ACC112 (cell line): ENCODE measurements at regions not wholly inside any gene's neighbourhood (a gene's known extent, or its start where the extent isn't known, plus 50 kb on each side); places are given as distances from the start of the nearest gene placed in this dataset.
"Not testable (repeated sequence)": the region's sequence is repeated elsewhere in the genome, so short reads cannot be mapped to it uniquely, and the experiment has no call there.

Experiments used
- H2AFZ ChIP-seq: fragments of 200-600 bp; sonication (generic); one replicate; pipeline ENCODE4 v1.6.0; 2017; ENCODE audit warnings: antibody characterized with exemption, low read length; ENCODE audit not compliant: unreplicated experiment
- H3K27ac ChIP-seq: fragments of 200-600 bp; sonication (generic); 2 replicates; pipeline ENCODE4 v1.5.1; 2014; ENCODE audit warnings: low read depth, mild to moderate bottlenecking, antibody characterized with exemption, low read length, moderate library complexity
- H3K27me3 ChIP-seq: fragments of 200-600 bp; sonication (generic); 2 replicates; pipeline ENCODE4 v1.6.1; 2014; ENCODE audit warnings: mild to moderate bottlenecking, antibody characterized with exemption, low read length, moderate library complexity, mixed read lengths; ENCODE audit not compliant: insufficient read depth
- H3K36me3 ChIP-seq: fragments of 200-600 bp; sonication (generic); 2 replicates; pipeline ENCODE4 v1.6.1; 2016; ENCODE audit warnings: mild to moderate bottlenecking, antibody characterized with exemption, low read length, moderate library complexity, mixed read lengths; ENCODE audit not compliant: insufficient read depth
- H3K4me1 ChIP-seq: fragments of 200-600 bp; sonication (generic); one replicate; pipeline ENCODE4 v1.6.1; 2016; ENCODE audit warnings: low read length, mixed read lengths; ENCODE audit not compliant: insufficient read depth, unreplicated experiment, control insufficient read depth
- H3K4me3 ChIP-seq: fragments of 200-600 bp; sonication (generic); 2 replicates; pipeline ENCODE4 v1.5.1; 2014; ENCODE audit warnings: mild to moderate bottlenecking, low read depth, low read length
- H3K79me2 ChIP-seq: fragments of 200-600 bp; sonication (generic); one replicate; pipeline ENCODE4 v1.6.0; 2016; ENCODE audit warnings: low read length; ENCODE audit not compliant: control insufficient read depth, unreplicated experiment, insufficient read depth

GRCh38 chr9:85452841-85453240 lies 288.9 kb downstream of the AGTPBP1 start:
- Histone ChIP-seq H3K79me2 (no peaks in the 10 kb centered on the region), H3K36me3 (no peaks in the 10 kb centered on the region), H2AFZ (no peak overlapping the region), H3K4me3 (no peak overlapping the region), H3K27me3 (no peaks in the 10 kb centered on the region), H3K27ac (no peak overlapping the region), H3K4me1 (no peaks in the 10 kb centered on the region)

GRCh38 chr9:85451680-85452079 lies 290.1 kb downstream of the AGTPBP1 start:
- no peak overlapping the region for H3K27ac ChIP-seq
- no peak overlapping the region for H3K4me3 ChIP-seq
- H3K4me1 ChIP-seq, result no peaks in the 10 kb centered on the region
- no peaks in the 10 kb centered on the region for H3K36me3 ChIP-seq
- no peaks in the 10 kb centered on the region for H3K27me3 ChIP-seq
- H3K79me2 ChIP-seq, result no peaks in the 10 kb centered on the region
- no peak overlapping the region for H2AFZ ChIP-seq

GRCh38 chr9:85445887-85446286 lies 295.9 kb downstream of the AGTPBP1 start:
- no peak overlapping the region for H3K27ac ChIP-seq
- H3K27me3 ChIP-seq, result peaks cover 2% of the 10 kb centered on the region; the same call in 1 of the 2 replicates
- no peak overlapping the region for H2AFZ ChIP-seq
- H3K4me1 ChIP-seq, result no peaks in the 10 kb centered on the region
- H3K79me2 ChIP-seq, result no peaks in the 10 kb centered on the region
- no peaks in the 10 kb centered on the region for H3K36me3 ChIP-seq
- H3K4me3 ChIP-seq, result no peak overlapping the region

GRCh38 chr9:85444243-85444642 lies 297.5 kb downstream of the AGTPBP1 start:
- peaks cover 4% of the 10 kb centered on the region; the same call in 1 of the 2 replicates for H3K27me3 ChIP-seq
- no peaks in the 10 kb centered on the region for H3K4me1 ChIP-seq
- H2AFZ ChIP-seq, result no peak overlapping the region
- no peaks in the 10 kb centered on the region for H3K36me3 ChIP-seq
- H3K79me2 ChIP-seq, result no peaks in the 10 kb centered on the region
- no peak overlapping the region for H3K4me3 ChIP-seq
- no peak overlapping the region for H3K27ac ChIP-seq

GRCh38 chr9:85443190-85443598 lies 298.6 kb downstream of the AGTPBP1 start:
- Histone ChIP-seq H2AFZ (no peak overlapping the region), H3K4me1 (no peaks in the 10 kb centered on the region), H3K27me3 (peaks cover 4% of the 10 kb centered on the region; the same call in 1 of the 2 replicates), H3K79me2 (no peaks in the 10 kb centered on the region), H3K36me3 (no peaks in the 10 kb centered on the region), H3K4me3 (no peak overlapping the region), H3K27ac (no peak overlapping the region)

- no peaks in the 10 kb centered on the region for H3K79me2 ChIP-seq
- no peak overlapping the region for H2AFZ ChIP-seq
- H3K27ac ChIP-seq, result no peak overlapping the region
- no peak overlapping the region for H3K4me3 ChIP-seq
- H3K36me3 ChIP-seq, result no peaks in the 10 kb centered on the region
- H3K27me3 ChIP-seq, result peaks cover 4% of the 10 kb centered on the region; the same call in 1 of the 2 replicates
- H3K4me1 ChIP-seq, result no peaks in the 10 kb centered on the region
Observed at GRCh38 chr9:85439791-85440190, 302.0 kb downstream of the AGTPBP1 start.

GRCh38 chr9:85433956-85434355 lies 307.8 kb downstream of the AGTPBP1 start:
- H3K79me2 ChIP-seq, H3K4me1 ChIP-seq, H3K4me3 ChIP-seq, H3K27ac ChIP-seq, H3K36me3 ChIP-seq, H3K27me3 ChIP-seq, H2AFZ ChIP-seq: not testable (repeated sequence)

- not testable (repeated sequence) for H2AFZ ChIP-seq, H3K27ac ChIP-seq, H3K4me1 ChIP-seq, H3K4me3 ChIP-seq, H3K79me2 ChIP-seq, H3K36me3 ChIP-seq, H3K27me3 ChIP-seq
Observed at GRCh38 chr9:85433551-85433950, 308.2 kb downstream of the AGTPBP1 start.

GRCh38 chr9:85433046-85433445 lies 308.7 kb downstream of the AGTPBP1 start:
- Histone ChIP-seq H3K4me3 (no peak overlapping the region), H3K27ac (no peak overlapping the region), H3K79me2 (no peaks in the 10 kb centered on the region), H2AFZ (no peak overlapping the region), H3K36me3 (no peaks in the 10 kb centered on the region), H3K27me3 (peaks cover 15% of the 10 kb centered on the region; the same call in 1 of the 2 replicates), H3K4me1 (no peaks in the 10 kb centered on the region)

- H3K4me1 ChIP-seq, result no peaks in the 10 kb centered on the region
- H3K4me3 ChIP-seq, result no peak overlapping the region
- no peak overlapping the region for H2AFZ ChIP-seq
- no peaks in the 10 kb centered on the region for H3K36me3 ChIP-seq
- H3K79me2 ChIP-seq, result no peaks in the 10 kb centered on the region
- peaks cover 16% of the 10 kb centered on the region; the same call in 1 of the 2 replicates for H3K27me3 ChIP-seq
- no peak overlapping the region for H3K27ac ChIP-seq
Observed at GRCh38 chr9:85432599-85432998, 309.2 kb downstream of the AGTPBP1 start.

- no peak overlapping the region for H3K27ac ChIP-seq
- no peaks in the 10 kb centered on the region for H3K4me1 ChIP-seq
- H2AFZ ChIP-seq, result no peak overlapping the region
- H3K36me3 ChIP-seq, result no peaks in the 10 kb centered on the region
- peaks cover 16% of the 10 kb centered on the region; the same call in 1 of the 2 replicates for H3K27me3 ChIP-seq
- no peaks in the 10 kb centered on the region for H3K79me2 ChIP-seq
- H3K4me3 ChIP-seq, result no peak overlapping the region
Observed at GRCh38 chr9:85431339-85432102, 310.2 kb downstream of the AGTPBP1 start.
